ENCODE measurements at regions not wholly inside any gene's neighbourhood (a gene's known extent, or its start where the extent isn't known, plus 50 kb on each side); places are given as distances from the start of the nearest gene placed in this dataset.

DNA sequence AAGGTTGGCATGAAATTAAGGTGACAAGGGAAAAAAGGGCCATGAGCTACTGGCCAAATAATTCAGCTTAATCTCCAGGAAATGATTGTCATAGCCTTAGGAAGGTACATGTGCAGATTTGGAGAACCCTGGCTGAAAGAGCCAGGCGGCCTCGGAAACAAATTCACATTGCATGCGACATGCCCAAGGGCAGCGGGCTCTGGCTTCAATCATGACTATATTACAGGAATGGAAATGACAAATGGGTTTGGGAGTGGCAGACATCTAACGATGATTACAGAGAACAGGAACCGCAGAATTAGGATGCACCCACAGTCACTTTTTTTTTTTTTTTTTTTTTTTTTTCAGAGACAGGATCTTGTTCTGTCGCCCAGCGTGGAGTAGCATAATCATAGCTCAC lies 112.4 kb upstream of the SALL4 start:
- TF ChIP-seq, protein P1, sequence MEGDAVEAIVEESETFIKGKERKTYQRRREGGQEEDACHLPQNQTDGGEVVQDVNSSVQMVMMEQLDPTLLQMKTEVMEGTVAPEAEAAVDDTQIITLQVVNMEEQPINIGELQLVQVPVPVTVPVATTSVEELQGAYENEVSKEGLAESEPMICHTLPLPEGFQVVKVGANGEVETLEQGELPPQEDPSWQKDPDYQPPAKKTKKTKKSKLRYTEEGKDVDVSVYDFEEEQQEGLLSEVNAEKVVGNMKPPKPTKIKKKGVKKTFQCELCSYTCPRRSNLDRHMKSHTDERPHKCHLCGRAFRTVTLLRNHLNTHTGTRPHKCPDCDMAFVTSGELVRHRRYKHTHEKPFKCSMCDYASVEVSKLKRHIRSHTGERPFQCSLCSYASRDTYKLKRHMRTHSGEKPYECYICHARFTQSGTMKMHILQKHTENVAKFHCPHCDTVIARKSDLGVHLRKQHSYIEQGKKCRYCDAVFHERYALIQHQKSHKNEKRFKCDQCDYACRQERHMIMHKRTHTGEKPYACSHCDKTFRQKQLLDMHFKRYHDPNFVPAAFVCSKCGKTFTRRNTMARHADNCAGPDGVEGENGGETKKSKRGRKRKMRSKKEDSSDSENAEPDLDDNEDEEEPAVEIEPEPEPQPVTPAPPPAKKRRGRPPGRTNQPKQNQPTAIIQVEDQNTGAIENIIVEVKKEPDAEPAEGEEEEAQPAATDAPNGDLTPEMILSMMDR (IDR thresholded peaks at IDR 0.05; ENCODE audit: low read depth, low read length): no peak
- no peak for DNase-seq
- H3K27me3 ChIP-seq (ENCODE audit: insufficient read depth, low read depth, severe bottlenecking): no peaks in the 10 kb centered on the region
- H3K4me3 ChIP-seq (ENCODE audit: low read depth, low read length): no peak overlapping the region
- no peaks in the 10 kb centered on the region for H3K9me3 ChIP-seq (ENCODE audit: severe bottlenecking)
- no peak overlapping the region for H3K27ac ChIP-seq
- no peaks in the 10 kb centered on the region for H3K36me3 ChIP-seq

DNA sequence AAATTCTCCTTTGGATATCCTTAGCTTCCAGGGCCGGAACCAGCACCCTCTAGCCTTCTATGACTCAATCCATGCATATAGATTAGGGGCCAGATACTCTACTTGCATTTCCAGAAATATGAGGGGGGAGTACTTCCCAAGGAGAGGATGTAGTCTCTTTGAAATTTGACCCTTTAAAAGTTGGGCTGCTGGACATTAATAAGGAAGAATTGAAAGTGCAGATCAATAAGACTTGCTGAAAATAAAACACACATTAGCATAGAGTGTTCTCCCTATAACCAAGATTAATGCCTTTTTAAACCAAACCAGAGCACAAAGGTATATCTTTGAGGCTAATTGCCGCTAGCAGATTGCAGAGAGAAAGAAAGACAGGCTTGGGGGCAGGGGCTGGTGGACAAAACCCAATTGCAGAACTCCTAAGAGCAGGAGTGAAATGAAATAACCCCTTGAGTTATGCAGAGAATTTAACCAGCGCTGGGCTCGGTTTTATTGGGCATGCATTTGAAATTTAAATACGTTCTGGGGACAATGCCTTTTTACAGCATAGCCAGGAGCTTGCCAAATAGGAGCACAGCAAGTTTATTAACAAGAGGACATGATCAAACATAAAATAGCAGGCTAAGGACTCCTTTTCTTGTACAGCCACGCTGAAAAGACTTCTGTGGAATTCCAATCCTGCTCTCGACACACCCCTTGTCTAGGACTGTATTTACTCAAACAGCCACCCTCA lies 108.2 kb upstream of the SALL4 start:
- no peaks in the 10 kb centered on the region for H3K36me3 ChIP-seq
- DNase-seq: no peak
- H3K27me3 ChIP-seq (ENCODE audit: insufficient read depth, low read depth, severe bottlenecking): no peaks in the 10 kb centered on the region
- H3K27ac ChIP-seq: no peak overlapping the region
- H3K4me3 ChIP-seq (ENCODE audit: low read depth, low read length): no peak overlapping the region
- H3K9me3 ChIP-seq (ENCODE audit: severe bottlenecking): no peaks in the 10 kb centered on the region
- TF ChIP-seq, protein P1 (IDR thresholded peaks at IDR 0.05; ENCODE audit: low read depth, low read length): no peak

DNA sequence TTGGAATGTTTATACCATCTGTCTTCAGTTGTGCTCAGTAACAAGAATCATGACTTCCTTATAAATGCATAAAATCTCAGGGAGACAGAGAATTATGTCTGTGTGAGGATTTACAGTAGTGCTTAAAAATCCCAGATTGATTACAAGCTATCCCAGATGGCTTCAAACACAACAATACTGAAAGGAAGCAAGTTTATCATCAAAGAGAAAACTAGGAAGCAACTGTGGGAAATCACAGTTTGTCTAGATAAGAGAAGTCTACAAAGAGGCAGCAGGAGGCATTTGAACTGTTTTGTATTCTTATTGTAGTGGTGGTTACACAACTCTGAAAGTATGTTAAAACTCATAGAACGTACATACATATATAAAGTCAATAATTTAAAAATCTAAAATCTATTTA lies 104.4 kb upstream of the SALL4 start:
- Histone ChIP-seq H3K36me3 (no peaks in the 10 kb centered on the region), H3K9me3 (ENCODE audit: severe bottlenecking) (no peaks in the 10 kb centered on the region), H3K27ac (no peak overlapping the region), H3K27me3 (ENCODE audit: insufficient read depth, low read depth, severe bottlenecking) (no peaks in the 10 kb centered on the region), H3K4me3 (ENCODE audit: low read depth, low read length) (no peak overlapping the region)
- TF ChIP-seq, protein P1 (IDR thresholded peaks at IDR 0.05; ENCODE audit: low read depth, low read length): no peak
- no peak for DNase-seq

DNA sequence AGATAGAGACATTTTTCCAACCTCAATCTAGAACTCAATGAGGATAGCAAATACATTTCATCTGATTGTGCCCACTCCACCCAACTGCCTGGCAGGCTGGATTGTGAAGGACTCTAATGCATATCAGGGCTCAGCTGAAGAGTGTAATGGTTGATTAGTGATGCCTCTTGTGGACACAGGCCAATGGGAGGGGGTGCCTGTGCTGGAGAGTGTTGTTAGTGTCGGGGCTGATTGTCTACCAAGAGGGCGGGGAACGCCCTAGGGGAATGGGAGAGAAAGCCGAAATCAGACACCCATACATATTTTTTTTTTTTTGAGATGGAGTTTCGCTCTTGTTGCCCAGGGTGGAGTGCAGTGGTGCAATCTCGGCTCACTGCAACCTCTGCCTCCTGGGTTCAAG lies 103.7 kb upstream of the SALL4 start:
- H3K36me3 ChIP-seq: no peaks in the 10 kb centered on the region
- no peaks in the 10 kb centered on the region for H3K9me3 ChIP-seq (ENCODE audit: severe bottlenecking)
- TF ChIP-seq, protein P1 (IDR thresholded peaks at IDR 0.05; ENCODE audit: low read depth, low read length): no peak
- no peak overlapping the region for H3K27ac ChIP-seq
- H3K27me3 ChIP-seq (ENCODE audit: insufficient read depth, low read depth, severe bottlenecking): no peaks in the 10 kb centered on the region
- H3K4me3 ChIP-seq (ENCODE audit: low read depth, low read length): no peak overlapping the region
- no peak for DNase-seq

DNA sequence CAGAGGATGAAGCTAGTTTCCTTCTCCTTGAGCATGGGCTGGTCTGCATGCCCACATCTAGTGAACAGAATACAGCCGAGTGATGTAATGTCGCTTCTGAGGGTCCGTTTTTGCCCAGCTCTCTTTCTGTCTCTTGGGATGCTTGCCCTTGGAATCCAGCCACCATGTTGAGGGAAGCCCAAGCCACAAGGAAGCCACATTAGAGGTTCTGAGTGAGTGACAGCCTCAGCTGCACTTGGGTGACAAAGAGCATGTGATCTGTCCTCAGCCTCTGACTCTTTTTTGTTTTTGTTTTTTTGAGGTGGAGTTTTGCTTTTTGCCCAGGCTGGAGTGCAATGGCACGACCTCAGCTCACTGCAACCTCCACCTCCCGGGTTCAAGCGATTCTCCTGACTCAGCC lies 100.6 kb upstream of the SALL4 start:
- H3K9me3 ChIP-seq (ENCODE audit: severe bottlenecking): peaks cover 4% of the 10 kb centered on the region
- H3K36me3 ChIP-seq: no peaks in the 10 kb centered on the region
- no peak overlapping the region for H3K4me3 ChIP-seq (ENCODE audit: low read depth, low read length)
- no peak for DNase-seq
- no peak overlapping the region for H3K27ac ChIP-seq
- TF ChIP-seq, protein P1 (IDR thresholded peaks at IDR 0.05; ENCODE audit: low read depth, low read length): no peak
- no peaks in the 10 kb centered on the region for H3K27me3 ChIP-seq (ENCODE audit: insufficient read depth, low read depth, severe bottlenecking)

DNA sequence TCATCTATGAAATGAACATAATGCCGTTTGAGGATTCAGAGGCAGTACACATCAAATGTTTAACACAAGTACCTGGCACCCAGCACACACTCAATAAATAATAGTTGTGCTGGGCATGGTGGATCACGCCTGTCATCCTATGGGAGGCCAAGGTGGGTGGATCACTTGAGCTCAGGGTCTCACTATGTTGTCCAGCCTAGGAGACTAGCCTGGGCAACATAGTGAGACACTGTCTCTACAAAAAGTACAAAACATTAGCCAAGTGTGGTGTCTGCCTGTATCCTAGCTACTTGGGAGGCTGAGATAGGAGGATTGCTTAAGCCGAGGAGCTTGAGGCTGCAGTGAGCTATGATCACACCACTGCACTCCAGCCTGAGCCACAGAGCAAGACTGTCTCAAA lies 98.1 kb upstream of the SALL4 start:
- H3K27me3 ChIP-seq (ENCODE audit: insufficient read depth, low read depth, severe bottlenecking): no peaks in the 10 kb centered on the region
- DNase-seq: no peak
- TF ChIP-seq, protein P1 (IDR thresholded peaks at IDR 0.05; ENCODE audit: low read depth, low read length): no peak
- peaks cover 4% of the 10 kb centered on the region for H3K9me3 ChIP-seq (ENCODE audit: severe bottlenecking)
- no peak overlapping the region for H3K4me3 ChIP-seq (ENCODE audit: low read depth, low read length)
- no peak overlapping the region for H3K27ac ChIP-seq
- no peaks in the 10 kb centered on the region for H3K36me3 ChIP-seq
